H1 (cell line): ENCODE measurements at regions not wholly inside any gene's neighbourhood (a gene's known extent, or its start where the extent isn't known, plus 50 kb on each side); places are given as distances from the start of the nearest gene placed in this dataset.

ENCODE experiments used
- BACH1 ChIP-seq: IDR thresholded peaks from 2 replicates; pipeline ENCODE4 v1.6.1; 2012; ENCODE audit warnings: low read length, improper control_type of control experiment
- CHD2 ChIP-seq: IDR thresholded peaks from 2 replicates; pipeline ENCODE4 v1.6.1; 2012; ENCODE audit warnings: low read length, improper control_type of control experiment
- EP300 ChIP-seq, 2 experiments: IDR thresholded peaks; 1 replicate in 1 of 2; 2 replicates in 1 of 2; pipeline ENCODE4 v1.6.1; 2011 to 2012; ENCODE audit warnings: low read depth in 2 of 2, low read length in 2 of 2, mild to moderate bottlenecking in 2 of 2, borderline replicate concordance in 1 of 2, inconsistent platforms in 1 of 2, moderate library complexity in 1 of 2
- FOSL1 ChIP-seq: IDR thresholded peaks from 2 replicates; pipeline ENCODE4 v1.6.1; 2011; ENCODE audit warnings: mild to moderate bottlenecking, low read depth, low read length, moderate library complexity; ENCODE audit not compliant: insufficient read depth
- GTF2F1 ChIP-seq: IDR thresholded peaks from 2 replicates; pipeline ENCODE4 v1.6.1; 2012; ENCODE audit warnings: low read depth, low read length, improper control_type of control experiment, borderline replicate concordance
- JUN ChIP-seq: IDR thresholded peaks from 2 replicates; pipeline ENCODE4 v1.6.1; 2011; ENCODE audit warnings: low read depth, mild to moderate bottlenecking, improper control_type of control experiment, low read length
- JUND ChIP-seq: IDR thresholded peaks from 2 replicates; pipeline ENCODE4 v1.6.1; 2011; ENCODE audit warnings: mild to moderate bottlenecking, improper control_type of control experiment, low read length
- SIX5 ChIP-seq: IDR thresholded peaks from 2 replicates; pipeline ENCODE4 v1.6.1; 2011; ENCODE audit warnings: mild to moderate bottlenecking, low read depth, low read length
- TAF7 ChIP-seq: optimal IDR thresholded peaks from 2 replicates; pipeline ENCODE3; 2011; ENCODE audit warnings: low read depth, mild to moderate bottlenecking, inconsistent platforms, low read length, moderate library complexity, borderline replicate concordance

DNA sequence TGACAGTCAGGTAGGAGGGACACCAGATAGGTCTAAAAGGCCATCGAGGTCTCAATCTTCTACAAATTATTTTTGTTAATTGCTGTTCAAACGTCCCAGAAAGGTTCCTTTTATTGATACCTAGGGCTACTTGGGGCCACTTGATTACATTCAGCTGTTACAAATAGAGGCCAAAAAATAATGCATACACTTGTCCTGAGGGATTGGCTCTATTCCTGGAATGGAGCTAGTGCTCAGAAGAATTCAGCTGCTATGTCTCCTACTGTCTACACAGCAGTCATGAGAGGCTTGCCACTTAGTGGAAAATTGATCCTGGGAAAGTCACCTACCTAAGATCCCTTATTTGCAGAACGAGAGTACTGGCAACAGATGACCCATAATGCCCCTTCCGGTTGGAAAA, 498.3 kb downstream of the ADGRL2 start (continued):
- no peak for TF ChIP-seq EP300 (IDR thresholded peaks at IDR 0.05; ENCODE audit: borderline replicate concordance in 1 of 2, low read depth in 2 of 2, low read length in 2 of 2)
- TF ChIP-seq FOSL1, result no peak
- TF ChIP-seq TAF7, result no peak
- TF ChIP-seq JUND, result no peak
- no peak for TF ChIP-seq GTF2F1
- no peak for TF ChIP-seq JUN
- no peak for TF ChIP-seq CHD2
- TF ChIP-seq SIX5, result no peak
- TF ChIP-seq BACH1, result no peak
